GM18502 (cell line): ENCODE measurements at regions not wholly inside any gene's neighbourhood (a gene's known extent, or its start where the extent isn't known, plus 50 kb on each side); places are given as distances from the start of the nearest gene placed in this dataset.
A peak's percentile ranks its signal among the peaks of the same experiment; 100 is the strongest.
"Not testable (repeated sequence)": the region's sequence is repeated elsewhere in the genome, so short reads cannot be mapped to it uniquely, and the experiment has no call there.

Experiments used
- ATAC-seq: cut with Tn5 transposase; IDR thresholded peaks from one replicate; pipeline ENCODE4 v1.9.1; 2021; ENCODE audit warnings: mild to moderate bottlenecking; ENCODE audit not compliant: unreplicated experiment, poor library complexity

GRCh38 chr2:156908825-156909224, 348.7 kb upstream of the GALNT5 start:
- ATAC-seq: peak; percentile 82

GRCh38 chr2:156909983-156910382, 347.5 kb upstream of the GALNT5 start:
- no peak for ATAC-seq

- ATAC-seq: no peak
Observed at GRCh38 chr2:156915332-156915731, 342.2 kb upstream of the GALNT5 start.

- ATAC-seq: no peak
Observed at GRCh38 chr2:156918410-156918809, 339.1 kb upstream of the GALNT5 start.

DNA sequence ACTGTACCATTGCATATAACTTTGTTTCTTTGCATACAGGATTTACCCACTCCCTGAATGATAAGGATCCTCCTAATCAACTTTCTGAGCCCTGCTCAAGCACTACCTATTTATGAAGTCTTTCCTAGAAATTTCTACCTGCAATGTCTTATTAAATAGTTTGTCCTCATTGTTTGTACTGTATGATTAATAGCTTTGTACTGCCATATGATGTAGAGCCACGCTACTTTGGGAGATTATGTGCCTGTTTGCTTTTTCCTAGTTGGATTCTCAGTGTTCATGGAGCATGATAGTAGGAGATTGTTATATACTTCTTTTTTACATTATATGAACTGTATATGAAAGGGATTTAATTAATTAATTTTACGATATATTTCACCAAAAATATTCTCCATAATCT, 327.1 kb upstream of the GALNT5 start:
- ATAC-seq: no peak

- ATAC-seq: no peak
Observed at GRCh38 chr2:156933645-156934225, 323.8 kb upstream of the GALNT5 start.

DNA sequence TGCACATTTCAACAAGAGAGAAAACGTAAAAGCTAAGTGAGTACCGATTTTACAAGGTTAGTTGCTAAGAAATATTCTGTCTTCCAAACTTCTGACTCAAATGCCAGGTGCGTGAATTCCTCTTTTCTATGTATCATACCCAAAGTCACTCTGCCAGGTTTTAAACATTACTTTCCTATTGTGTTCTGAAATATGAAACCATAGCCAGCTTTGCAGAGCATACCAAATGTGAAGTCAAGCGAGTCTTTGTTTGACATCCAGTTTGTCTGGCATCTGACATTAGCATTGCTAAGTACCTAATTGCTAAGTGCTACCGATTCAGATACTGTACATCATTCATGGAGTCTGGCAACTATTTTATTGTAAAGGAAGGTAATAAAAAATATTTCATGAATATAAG, 321.9 kb upstream of the GALNT5 start:
- ATAC-seq: no peak

GRCh38 chr2:156937430-156937829, 320.1 kb upstream of the GALNT5 start:
- no peak for ATAC-seq

DNA sequence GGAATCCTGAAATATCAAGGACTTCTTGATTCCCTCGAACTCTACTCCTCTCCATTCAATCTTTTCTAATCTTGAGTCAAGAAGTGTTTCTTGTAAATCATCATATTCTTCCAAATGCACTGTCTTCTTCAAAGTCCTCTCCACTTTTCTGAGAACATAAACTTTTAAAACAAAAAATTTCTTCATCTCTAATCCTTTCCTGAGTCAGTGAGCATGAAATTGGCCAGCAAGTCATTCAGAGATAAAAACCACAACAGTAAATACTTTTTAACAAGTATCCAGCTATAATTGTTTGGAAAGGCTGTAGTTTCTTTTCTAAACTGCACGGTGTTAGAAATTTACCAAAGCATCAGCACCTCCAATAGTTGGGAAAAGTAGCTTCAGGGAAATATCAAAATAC, 312.6 kb upstream of the GALNT5 start:
- ATAC-seq: no peak

DNA sequence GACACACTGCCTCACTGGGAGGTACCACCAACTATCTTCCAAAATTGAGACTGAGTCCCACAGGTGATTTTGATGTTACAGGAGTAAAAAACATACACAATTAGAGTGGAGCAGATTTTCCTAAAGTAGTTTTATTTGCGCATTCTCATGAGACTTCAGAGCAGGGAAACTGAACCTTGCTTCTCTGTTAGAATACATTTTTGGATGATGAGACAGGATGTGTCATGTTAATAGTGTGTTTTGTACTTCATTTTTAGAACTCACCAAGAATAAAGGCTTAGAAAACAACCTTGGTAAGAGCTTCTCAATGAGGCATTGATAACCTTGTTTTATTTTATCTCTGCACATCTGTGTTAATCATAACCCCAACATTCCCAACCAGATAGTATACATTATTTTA, 310.2 kb upstream of the GALNT5 start:
- no peak for ATAC-seq

- no peak for ATAC-seq
Observed at GRCh38 chr2:156955701-156956100, 301.8 kb upstream of the GALNT5 start.

GRCh38 chr2:156956161-156956560, 301.3 kb upstream of the GALNT5 start:
- ATAC-seq: no peak

- no peak for ATAC-seq
Observed at GRCh38 chr2:156958374-156958773, 299.1 kb upstream of the GALNT5 start.

DNA sequence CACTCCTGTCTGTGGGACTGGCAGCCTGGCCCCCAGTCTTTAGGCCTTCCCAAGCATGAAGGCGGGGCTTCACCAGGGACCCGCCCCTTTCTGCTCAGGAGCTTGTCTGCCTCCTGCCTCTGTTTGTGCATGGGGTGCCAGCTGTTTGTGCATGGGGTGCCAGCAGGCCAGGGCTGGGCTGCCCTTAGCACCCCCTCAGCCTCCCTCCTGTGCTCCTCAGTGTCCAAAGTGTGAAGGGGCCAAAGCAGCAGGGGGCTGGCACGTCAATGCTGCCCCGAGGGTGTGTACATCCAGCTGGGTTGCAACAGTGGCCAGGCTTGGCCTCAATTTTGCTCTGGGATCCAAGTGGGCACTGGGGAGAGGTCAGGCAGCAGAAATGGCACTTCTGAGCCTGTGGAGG, 298.0 kb upstream of the GALNT5 start:
- ATAC-seq: no peak

DNA sequence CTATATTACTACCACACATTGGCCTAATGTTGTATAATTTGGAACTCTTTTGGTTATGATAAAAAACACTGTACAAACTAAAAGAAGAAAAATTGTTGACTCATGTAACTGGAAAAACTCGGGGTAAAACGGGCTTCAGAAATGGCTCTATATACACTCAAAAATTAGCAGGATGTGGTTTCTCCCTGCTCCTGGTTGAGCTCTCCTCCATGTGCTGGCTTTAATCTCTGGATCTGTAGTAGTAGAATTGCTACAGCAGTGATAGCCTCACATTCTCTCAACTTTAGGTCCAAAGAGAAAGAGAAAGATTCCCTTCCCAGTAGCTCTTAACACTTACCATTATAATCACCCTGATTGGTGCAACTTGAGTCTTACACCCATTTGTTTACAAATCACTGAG, 274.9 kb upstream of the GALNT5 start:
- ATAC-seq: no peak

- no peak for ATAC-seq
Observed at GRCh38 chr2:156986339-156986988, 271.0 kb upstream of the GALNT5 start.

DNA sequence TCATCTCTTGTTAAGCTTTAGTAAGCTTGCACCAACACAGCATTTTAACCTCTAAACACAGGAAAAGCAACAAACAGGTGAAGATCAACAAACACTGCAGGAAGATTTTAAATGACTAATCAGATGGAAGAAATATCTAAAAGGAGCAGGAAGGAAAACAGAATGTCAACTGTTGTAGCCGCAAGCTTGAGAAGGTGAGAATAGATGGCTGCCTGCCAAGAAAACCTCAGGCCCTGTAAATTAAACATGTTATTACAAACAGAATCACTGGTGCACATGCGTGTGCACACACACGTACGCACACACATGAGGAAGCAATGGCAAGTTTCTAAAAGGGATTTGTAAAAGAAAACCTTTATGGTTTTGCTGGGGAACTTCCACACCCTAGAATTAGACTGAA, 257.8 kb upstream of the GALNT5 start:
- no peak for ATAC-seq

GRCh38 chr2:157004789-157005188, 252.7 kb upstream of the GALNT5 start:
- no peak for ATAC-seq

DNA sequence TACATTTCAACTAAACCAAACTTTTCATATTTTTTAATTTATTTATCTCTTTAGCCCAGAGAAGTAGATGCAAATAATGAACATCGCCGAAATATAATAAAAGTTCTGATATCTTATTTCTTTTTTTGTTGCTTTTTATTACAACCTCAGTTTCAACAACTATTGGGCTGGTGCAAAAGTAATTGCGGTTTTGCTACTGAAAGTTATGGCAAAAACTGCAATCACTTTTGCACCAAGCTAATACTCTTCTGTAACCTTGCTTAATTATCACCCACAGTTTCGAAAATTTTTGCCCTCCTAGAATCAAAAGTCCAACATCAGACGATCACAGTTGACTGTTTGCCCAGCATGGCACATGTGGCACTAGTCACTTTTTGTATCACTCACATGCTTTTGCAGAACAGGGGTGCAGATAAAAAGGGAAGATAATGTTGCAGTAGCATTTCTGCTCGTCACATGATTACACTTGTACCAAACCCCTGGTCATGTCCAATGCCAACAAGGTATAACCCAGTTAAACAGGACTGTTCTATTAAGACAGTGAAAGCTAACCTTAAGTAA, 242.4 kb upstream of the GALNT5 start:
- ATAC-seq: no peak

- ATAC-seq: not testable (repeated sequence)
Observed at GRCh38 chr2:157023264-157023663, 234.2 kb upstream of the GALNT5 start.

DNA sequence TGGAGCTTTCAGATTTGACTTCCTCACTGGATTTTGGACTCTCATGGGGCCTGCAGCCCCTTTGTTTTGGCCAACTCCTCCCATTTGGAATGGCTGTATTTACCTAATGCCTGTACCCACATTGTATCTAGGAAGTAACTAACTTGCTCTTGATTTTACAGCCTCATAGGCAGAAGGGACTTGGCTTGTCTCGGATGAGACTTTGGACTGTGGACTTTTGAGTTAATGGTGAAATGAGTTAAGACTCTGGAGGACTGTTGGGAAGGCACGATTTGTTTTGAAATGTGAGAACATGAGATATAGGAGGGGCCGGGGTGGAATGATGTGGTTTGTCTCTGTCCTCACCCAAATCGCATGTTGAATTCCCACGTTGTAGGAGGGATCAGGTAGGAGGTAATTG, 233.4 kb upstream of the GALNT5 start:
- ATAC-seq: no peak

DNA sequence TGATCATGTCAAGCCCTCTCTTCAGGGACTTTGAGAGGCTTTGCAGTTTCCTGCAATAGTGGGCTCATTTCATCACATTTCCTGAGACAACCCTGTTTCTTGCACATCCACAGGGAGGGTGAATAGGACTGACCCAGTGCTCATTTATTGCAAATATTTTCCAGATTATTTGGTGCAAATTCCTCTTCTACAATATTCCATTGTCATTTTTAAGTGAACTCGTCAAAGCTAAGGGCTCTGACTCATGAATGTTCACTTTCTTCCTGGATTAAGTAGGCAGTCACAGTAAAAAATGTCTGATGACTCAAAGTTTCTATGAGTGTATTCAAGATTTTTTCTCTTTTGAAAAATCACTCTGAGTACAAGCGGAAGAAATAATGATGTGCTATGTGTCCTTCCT, 225.5 kb upstream of the GALNT5 start:
- ATAC-seq: no peak
